ENCODE measurements at regions not wholly inside any gene's neighbourhood (a gene's known extent, or its start where the extent isn't known, plus 50 kb on each side); places are given as distances from the start of the nearest gene placed in this dataset.

GRCh38 chr11:79794484-79795393 is 353.9 kb upstream of the TENM4 start (continued):
- TF ChIP-seq ZSCAN20 (CRISPR knock-in tag; IDR thresholded peaks at IDR 0.05): no peak
- no peak for TF ChIP-seq GATA3 (IDR thresholded peaks at IDR 0.05; ENCODE audit: borderline replicate concordance)
- no peak for TF ChIP-seq CHD2 (IDR thresholded peaks at IDR 0.05; ENCODE audit: low read length, partially characterized antibody)
- TF ChIP-seq TFCP2L1 (CRISPR knock-in tag; IDR thresholded peaks at IDR 0.05): no peak
- no peak for TF ChIP-seq HDAC2 (IDR thresholded peaks at IDR 0.05)
- TF ChIP-seq HES2 (IDR thresholded peaks at IDR 0.05): no peak
- no peak for TF ChIP-seq PBX3 (IDR thresholded peaks at IDR 0.05)
- no peak for TF ChIP-seq NPAS2 (CRISPR knock-in tag; IDR thresholded peaks at IDR 0.05; ENCODE audit: borderline replicate concordance)
- TF ChIP-seq RNF2 (IDR thresholded peaks at IDR 0.05; ENCODE audit: borderline replicate concordance, low read depth): no peak
- no peak for TF ChIP-seq CTCF (IDR thresholded peaks at IDR 0.05)
- TF ChIP-seq POLR2A (IDR thresholded peaks at IDR 0.05; ENCODE audit: low read length): no peak
- no peak for TF ChIP-seq EHMT2 (IDR thresholded peaks at IDR 0.05; ENCODE audit: low read depth)

- H3K4me2 ChIP-seq: no peak overlapping the region
- no peaks in the 10 kb centered on the region for H3K4me1 ChIP-seq
- 0% methylated on average over 3 of the region's 3 CpGs for WGBS (ENCODE audit: missing lambda C conversion rate)
- DNase-seq (ENCODE audit: low read depth in 1 of 2, low spot score in 1 of 2) (no peak), FAIRE-seq (no peak), ATAC-seq (no peak)
- TF ChIP-seq NR3C1 (IDR thresholded peaks at IDR 0.05): no peak
- TF ChIP-seq GATA3 (IDR thresholded peaks at IDR 0.05; ENCODE audit: borderline replicate concordance): no peak
- no peak for TF ChIP-seq ELK1 (IDR thresholded peaks at IDR 0.05; ENCODE audit: low read depth, low read length)
- TF ChIP-seq HOXB13 (CRISPR knock-in tag; IDR thresholded peaks at IDR 0.05; ENCODE audit: low read depth): no peak
- no peak for TF ChIP-seq NPAS2 (CRISPR knock-in tag; IDR thresholded peaks at IDR 0.05; ENCODE audit: borderline replicate concordance)
- TF ChIP-seq EHF (CRISPR knock-in tag; IDR thresholded peaks at IDR 0.05): no peak
- no peak for TF ChIP-seq RCOR1 (IDR thresholded peaks at IDR 0.05; ENCODE audit: low read depth, low read length)
- no peak for TF ChIP-seq USF2 (IDR thresholded peaks at IDR 0.05)
- TF ChIP-seq ZNF302 (CRISPR knock-in tag; IDR thresholded peaks at IDR 0.05): no peak
- no peak for TF ChIP-seq CEBPB (IDR thresholded peaks at IDR 0.05)
- H3K27ac ChIP-seq: no peak overlapping the region
- no peak overlapping the region for H3K4me3 ChIP-seq
- ChIA-PET CTCF (no interaction called here), POLR2A (no interaction called here)
- H3K9me3 ChIP-seq: no peaks in the 10 kb centered on the region
These were observed 353.2 kb upstream of the TENM4 start for GRCh38 chr11:79794057-79794456.
